Urothelium cell line (cell line): ENCODE measurements at regions not wholly inside any gene's neighbourhood (a gene's known extent, or its start where the extent isn't known, plus 50 kb on each side); places are given as distances from the start of the nearest gene placed in this dataset.
"Not testable (repeated sequence)": the region's sequence is repeated elsewhere in the genome, so short reads cannot be mapped to it uniquely, and the experiment has no call there.

Source experiments
- DNase-seq: peaks from one replicate; pipeline ENCODE4 v3.0.0; 2011; ENCODE audit warnings: low spot score, mixed read lengths
- FAIRE-seq: peaks from 2 replicates; lab custom pipeline; 2011; peaks lifted over from hg19 to GRCh38; lab: Jason Lieb, UNC

DNA sequence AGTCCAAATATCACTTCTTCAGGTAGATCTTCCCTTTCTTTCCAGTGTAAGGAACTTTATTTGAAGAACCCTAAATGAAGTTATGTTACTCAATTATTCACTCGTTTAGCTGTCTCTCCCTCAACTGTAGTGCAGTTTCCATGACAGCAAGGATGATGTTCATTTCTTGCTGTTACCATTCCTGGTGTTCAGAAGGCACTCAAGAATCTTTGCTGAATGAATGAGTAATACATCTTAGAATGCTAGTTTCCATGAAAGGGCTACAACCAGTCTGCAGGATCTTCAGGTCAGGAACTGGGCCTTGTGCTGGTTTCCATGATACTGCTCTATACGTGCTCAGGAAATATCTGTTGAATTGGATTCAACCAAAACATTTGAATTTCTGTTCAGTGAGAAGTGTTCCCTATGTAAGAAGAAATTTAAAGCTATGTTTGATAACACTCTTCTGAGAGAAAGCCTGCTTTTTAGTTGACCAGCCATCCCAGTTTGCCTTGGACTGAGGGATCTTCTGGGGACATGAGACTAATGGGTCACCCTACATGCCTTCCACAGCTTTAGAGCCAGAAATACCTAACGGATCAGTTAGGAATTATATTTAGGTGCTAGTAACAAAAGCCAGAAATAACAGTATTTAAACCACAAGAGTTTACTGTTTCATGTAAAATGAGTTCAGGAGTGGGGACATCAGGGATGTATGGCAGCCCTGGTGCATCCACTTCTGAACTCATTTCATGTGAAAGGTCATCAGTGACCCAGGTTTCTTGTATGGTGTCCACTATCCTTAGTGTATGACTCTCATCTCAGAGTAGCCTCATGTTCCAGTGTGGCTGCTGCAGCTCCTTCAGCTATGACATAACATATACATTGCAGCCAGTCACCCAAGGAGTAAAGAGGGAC is 500.1 kb upstream of the SGCD start:
- FAIRE-seq (no peak), DNase-seq (no peak)

DNA sequence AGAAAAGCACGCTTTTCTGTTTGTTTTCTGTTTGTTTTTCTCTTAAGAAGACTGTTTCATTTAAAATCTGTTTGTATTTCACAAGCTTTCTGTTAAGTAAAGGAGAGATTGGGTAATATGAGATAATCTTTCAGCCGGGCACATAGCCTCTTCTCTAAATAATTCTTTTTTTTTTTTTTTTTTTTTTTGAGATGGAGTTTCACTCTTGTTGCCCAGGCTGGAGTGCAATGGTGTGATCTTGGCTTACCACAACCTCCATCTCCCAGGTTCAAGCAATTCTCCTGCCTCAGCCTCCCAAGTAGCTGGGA is 499.5 kb upstream of the SGCD start:
- DNase-seq, FAIRE-seq: not testable (repeated sequence)

DNA sequence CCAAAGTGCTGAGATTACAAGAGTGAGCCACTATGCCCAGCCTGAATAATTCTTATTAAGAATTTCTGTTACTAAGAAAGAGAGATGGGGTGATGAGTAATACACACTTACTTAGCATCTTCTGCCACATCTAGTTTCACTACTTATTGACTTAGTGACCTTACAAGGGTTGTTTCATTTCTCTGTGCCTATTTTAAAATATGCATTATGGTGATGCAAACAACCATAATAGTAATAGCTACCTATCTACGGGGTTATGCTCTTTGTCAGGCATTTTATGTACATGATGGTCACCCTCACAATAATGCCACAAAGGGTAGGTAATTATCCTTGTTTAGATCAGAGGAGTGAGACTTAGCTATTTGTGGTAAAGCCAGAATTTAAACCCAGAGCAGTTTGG is 499.0 kb upstream of the SGCD start:
- no peak for DNase-seq
- FAIRE-seq, result no peak

DNA sequence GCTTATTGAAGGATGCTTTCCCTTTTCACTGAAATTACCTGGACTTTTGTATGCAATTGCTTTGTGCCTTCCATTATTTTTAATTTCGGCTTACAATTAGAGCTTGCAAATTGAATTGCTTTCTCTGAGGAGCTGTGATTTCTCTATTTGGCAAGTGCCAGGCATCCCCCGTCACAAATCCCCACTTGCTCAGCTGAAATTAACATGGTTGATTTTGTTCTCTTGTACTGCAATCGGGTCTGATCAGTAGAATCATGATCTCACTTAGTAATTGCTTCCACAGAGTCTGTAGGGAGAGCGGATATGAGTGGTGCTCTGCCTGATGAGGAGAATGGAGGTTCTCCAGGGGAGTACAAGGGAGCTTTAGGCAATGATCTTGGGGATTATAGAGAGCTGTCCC is 495.5 kb upstream of the SGCD start:
- FAIRE-seq, result no peak

DNA sequence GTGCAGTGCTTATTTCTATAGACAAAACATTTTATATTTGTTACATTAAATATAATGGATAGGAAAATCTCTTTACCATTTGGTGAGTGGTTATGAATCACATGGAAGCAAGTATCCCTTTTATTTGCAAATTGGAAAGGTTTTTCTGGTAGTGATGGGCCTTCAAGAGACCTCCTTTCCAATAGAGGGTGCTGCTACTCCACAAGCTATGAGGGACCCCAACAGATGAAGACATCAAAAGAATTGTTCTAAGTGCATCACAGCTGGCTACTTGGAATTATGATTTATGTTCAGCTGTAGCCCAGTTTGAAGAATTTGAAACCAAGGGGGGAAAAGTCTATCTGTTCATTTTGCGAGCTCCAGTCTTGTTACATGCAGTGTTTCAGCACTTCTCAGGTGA is 493.7 kb upstream of the SGCD start:
- FAIRE-seq, result no peak
- no peak for DNase-seq

More for the DNA sequence above, 495.5 kb upstream of the SGCD start:
- DNase-seq, result no peak

DNA sequence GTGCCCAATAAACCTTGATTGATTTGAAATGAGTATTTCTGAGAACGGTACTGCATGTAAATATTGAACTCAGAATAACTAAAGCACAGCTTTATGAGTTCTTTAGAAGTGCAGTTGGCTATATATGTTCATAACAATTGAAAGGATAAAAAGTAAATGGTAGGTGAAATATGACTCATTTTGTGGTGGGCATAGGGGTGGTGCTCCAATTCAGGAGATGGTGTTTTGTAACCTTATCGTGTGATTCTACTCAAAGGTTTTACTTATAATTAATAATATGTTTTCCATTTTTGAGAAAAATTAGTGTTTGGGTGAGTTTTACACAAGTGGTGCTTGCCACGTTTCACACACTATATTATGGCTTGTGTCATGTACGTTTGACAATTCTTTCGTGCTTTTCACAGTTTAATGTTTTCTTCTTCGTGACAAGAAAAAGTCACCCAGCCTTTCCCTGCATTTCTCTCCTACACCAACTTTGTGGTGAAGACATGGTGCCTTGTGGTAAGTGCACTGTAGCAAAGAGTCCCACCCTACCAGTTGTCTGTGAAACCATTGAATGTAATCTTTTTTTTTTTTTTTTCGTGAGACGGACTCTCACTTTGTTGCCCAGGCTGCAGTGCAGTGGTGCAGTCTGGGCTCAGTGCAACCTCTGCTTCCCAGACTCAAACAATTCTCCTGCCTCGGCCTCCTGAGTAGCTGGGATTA is 492.5 kb upstream of the SGCD start:
- FAIRE-seq (no peak), DNase-seq (no peak)

DNA sequence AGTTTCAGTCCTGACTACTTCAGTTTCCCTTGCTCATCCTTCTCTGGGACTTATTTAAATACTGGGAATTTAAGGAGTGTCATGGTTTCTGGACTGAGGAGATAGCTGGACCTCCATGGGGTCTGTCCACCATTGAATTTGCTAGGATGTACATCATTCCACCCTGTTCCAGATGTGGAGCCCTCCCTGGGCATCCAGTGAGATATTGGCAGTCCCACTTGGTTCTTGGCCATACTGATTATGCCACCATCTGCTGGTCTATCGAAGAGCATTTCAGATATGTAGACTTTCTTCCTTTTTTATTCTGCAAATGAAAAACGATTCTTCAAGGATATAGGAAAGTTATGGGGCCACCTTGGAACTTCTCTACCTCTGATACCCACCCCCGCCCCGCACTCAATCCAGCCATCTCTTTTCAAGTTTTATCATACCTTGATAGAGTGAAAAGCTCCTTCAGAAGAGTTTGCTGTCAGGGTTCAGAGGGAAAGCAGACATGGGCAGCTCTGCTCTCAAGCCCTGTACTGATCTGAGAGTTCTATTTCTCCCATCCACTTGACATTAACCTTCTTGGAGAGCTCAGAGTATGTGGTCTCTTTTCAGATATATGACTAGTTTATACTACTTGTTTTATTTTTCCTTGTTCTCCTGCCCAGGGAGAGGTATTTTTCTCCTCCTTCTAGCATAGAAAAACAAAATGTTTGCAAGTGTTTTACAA is 490.7 kb upstream of the SGCD start:
- no peak for FAIRE-seq

DNA sequence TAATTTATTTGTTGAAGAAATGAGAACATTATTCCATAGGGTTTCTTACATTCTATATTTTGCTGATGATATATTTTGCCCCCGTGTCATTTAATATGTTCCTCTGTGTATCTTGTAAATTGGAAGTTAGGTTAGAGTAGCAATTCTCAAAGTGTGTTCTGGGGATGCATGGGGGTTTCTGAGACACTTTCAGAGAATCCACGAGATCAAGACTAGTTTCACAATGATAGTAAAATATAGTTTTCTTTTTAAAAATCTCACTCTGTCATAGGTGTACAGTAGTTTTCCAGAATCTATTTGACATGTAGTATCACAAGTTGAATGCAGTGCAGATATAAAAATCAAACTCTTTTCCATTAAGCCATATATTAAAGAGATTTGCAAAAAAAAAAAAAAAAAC is 488.6 kb upstream of the SGCD start:
- DNase-seq (no peak), FAIRE-seq (no peak)

More for the DNA sequence above, 490.7 kb upstream of the SGCD start:
- DNase-seq, result no peak

DNA sequence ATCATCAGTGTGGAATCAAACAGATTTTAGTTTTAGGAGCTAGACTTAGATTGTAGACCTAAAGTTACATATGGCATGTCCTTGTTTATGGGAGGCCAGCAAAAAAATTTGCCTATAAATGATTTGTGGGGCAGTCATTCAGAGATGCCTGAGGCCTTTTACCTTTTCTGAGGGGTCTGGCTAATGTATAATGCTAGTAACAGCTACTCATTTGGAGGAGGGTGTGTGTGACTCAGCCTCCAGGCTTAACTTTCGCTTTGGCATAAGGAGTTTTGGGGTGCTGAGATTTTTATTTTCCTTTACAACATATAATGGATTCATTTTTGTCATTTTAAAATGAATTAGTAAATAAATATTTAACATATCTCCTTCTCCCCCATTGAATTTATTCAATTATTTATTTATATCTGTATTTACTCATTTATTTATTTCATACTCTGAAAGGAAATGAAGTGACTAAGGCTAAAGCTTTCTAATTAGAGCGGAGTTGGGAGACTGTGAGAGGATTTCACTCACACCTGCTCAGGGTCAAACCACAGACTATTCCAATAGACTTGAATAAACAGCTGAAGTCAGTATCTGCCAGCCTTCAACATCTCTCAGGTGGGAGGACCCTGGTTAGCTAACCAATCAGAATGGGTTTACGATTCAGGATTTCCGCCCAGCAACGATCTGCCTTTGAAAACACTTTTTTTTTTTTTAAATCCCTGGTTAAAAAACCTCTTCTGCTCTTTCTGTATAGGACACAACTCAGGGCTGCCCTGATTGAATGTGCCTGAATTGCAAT is 487.5 kb upstream of the SGCD start:
- FAIRE-seq, result no peak

DNA sequence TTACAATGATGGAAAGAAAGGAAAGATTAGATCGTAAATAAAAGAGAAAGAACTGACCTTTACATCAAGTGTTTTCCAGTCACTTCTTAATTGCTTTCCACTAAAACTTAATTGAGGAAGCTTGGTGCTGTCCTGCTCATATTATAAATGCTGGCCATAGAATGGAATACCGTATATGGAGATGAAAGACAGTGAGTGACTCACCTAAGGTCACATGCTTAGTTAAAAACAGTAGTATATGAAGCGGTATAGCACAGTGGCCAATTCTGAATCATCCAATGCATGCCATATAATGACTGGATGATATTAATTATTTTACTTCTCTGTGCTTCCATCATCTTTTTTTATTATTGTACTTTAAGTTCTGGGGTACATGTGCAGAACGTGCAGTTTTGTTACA is 482.4 kb upstream of the SGCD start:
- DNase-seq, result no peak

More for the DNA sequence above, 487.5 kb upstream of the SGCD start:
- DNase-seq, result peak; percentile 29

DNA sequence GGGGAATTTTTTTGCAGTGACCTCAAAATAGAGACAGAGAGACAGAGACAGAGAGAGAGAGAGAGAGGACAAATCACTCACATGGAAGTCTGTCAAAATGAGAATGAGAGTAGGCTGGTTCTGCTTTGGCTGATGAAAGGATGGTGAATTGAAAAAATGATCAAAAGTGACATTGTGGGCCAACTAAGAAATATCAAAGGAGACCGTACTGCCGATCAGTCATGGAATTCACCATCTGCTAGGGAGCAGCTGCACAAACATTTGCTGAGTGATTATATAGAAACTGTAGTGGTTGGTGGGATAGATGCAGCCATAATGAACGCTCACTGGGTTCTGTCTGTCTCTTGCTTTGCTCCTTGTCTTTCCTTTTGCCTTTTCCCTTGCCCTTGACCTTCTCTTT is 476.6 kb upstream of the SGCD start:
- DNase-seq (no peak), FAIRE-seq (no peak)

More for the DNA sequence above, 482.4 kb upstream of the SGCD start:
- FAIRE-seq, result no peak

DNA sequence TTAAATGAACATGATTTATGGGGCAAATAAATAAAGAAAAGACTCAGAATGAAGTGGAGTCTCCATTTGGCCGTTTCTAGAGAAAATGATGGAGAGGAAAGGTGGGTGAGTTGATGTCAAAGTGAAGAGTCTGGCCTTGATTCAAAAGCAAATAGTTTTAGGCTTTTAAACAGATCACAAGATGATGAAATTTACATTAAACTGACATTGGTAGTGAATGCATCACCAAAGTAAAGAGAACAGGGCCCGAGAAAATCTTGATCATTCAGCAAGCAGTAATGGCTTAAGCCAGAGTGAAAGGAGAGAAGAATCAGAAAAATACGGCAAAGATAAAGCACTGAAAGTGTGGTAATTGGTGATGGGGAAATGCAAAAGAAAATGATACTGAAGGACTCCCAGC is 460.0 kb upstream of the SGCD start:
- DNase-seq (no peak), FAIRE-seq (no peak)

DNA sequence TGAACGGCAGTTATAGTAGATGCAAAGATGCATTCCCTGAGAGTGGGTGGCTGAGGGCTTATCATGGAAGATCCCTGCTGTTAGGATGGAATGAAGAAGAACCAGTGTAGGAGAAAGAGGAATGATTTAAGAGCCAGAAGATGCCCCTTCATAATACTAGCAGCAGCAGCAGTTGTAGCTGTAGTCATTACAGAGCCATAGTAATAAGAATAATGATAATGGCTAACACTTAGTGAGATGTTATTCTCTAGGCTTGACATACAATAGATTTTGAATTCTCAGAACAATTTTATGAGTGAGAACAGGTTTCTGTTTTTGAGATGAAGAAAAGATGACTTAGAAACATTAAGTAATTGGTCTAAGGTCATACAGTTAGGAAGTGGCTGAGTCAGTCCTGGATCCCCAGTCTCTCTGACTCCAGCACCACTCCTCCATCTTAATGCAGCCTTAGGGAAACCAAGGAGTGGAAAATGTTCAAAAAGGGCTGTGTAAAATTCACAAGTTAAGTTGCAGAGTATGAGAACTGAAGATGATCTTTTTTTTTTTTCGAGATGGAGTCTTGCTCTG is 459.4 kb upstream of the SGCD start:
- no peak for DNase-seq
- FAIRE-seq, result no peak

DNA sequence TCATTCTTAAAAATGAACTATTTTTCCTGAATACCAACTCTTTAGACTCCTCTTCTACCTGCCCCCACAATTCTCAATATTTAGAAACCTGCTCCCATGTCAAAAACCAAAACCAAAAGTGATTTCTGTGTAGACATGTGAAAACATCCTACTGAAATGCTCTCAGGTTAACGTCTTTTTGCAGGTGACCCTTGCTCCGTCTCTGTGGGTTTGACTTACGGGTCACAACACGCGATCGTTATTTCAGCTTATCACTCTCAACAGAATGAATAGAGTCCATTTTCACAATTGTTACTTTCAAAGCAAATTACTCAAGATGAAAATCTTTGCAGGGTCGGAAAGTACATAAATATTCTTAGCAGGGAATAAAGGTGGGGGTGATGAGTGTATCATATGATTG is 456.3 kb upstream of the SGCD start:
- no peak for DNase-seq
- no peak for FAIRE-seq

DNA sequence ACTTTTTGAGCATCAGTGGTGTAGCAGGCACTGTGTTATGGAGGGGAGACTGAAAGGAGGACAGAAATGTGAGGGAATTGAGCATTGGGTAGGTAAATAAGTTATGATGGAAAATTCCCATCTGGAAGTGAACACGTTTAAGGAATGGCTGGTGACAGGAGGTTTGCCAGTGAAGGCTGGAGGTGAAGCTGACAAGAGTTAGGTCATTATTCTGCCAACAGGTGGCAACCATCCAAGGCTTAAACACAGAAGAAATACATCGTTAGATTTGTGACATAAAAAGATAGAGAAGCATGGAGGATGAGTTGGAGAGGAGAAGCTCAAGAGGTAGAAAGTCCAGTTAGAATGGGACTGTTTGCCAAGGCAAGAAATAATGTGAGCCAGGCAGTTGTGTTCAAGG is 455.3 kb upstream of the SGCD start:
- DNase-seq, result no peak
- FAIRE-seq, result no peak

DNA sequence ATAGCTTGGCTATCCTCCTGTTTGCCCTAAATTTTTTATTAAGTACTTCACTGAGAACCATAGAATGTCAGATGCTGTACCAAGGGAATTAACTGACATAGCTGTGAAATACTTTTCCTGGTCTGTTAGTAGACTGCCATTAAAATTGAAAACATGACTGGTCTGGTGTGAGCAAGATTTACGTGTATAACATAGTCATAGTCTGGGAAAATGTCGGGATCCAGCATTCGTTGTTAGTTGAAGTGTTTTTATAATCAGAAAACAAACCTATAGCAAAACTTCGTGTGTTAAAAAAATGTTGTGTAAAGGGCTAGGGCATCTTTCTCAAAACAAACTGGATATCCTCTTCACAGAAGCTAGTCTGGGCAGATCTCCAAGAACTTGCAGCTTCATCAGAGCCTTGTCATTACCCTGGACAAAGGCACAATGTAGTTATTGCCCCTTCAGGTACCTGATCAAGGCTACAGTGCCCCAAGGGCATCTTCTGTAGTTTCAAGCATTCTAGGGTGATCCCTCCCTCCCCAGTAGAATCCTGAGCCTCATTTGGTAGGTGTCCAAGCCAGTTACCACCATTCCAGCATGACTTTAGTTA is 454.2 kb upstream of the SGCD start:
- FAIRE-seq, result no peak
- DNase-seq, result no peak

DNA sequence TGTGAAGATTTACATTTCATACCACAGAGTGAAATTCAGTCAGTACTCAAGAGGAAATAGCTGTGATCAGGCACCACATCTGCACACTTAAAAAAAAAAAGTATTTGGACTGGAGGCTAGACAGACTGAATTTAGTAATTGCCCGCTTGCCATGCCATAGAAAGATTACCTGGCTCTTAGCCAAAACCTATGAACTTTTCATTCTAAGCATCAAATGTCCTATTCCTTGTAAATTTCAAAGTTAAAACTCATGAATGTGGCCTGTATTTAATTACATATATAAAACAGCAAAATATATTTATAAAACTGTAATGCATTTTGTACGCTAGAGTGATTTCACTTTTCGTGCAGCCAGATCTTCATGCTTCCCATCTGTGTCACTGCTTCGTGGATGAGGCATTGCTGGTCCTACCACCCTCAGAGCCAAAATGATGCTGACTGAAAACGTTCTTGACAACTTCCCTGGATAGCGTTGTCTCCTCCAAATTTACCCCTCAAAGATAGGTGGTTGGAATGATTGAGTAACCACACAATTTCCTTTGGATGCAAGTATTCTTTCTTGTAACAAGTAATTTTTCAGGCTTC is 447.9 kb upstream of the SGCD start:
- no peak for FAIRE-seq
- no peak for DNase-seq

DNA sequence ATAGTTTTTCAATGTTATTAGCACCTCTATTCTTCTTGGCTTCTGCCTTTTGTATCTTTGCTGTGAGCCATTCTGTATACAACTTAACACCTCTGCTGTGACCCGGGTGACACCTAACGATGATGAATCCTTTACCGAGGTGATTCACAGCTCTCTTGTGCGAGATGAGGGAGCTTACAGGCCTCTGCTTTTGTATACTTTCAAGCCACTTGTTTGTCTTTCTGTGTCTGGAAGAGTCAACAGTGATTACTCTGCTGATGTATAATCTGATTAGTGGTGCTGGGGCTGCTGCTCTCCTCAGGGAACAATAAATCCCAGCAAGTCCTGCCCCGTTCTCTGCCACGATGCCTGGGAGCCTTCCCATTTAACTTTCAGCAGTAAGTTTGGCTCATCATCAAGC is 442.9 kb upstream of the SGCD start:
- DNase-seq (no peak), FAIRE-seq (no peak)

DNA sequence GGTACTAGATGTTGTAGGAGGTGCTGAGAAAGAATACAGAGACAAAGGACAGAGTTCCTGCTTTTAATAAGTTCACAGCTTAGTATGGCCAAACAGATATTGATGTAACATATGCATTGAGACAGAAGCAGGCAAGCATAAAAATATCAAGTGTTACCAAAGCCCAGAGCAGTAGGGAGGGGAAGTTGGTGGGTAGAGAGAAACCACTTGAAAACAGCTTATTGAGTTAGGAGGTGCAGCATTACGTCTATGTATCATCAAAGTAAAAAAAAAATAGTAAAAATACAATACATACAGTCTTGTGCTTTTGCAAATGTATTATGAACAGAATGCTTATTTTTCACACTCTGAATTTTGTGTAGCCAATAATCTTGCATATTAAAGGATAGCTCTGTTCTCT is 441.8 kb upstream of the SGCD start:
- FAIRE-seq (no peak), DNase-seq (no peak)
